Liver (tissue), 8 donors: ENCODE measurements at regions not wholly inside any gene's neighbourhood (a gene's known extent, or its start where the extent isn't known, plus 50 kb on each side); places are given as distances from the start of the nearest gene placed in this dataset.

ENCODE experiments used
- DNase-seq: peaks from one replicate; pipeline ENCODE4 v3.0.0-alpha.2; 2017; ENCODE audit warnings: low spot score
- H3K27ac ChIP-seq, 2 donors: one replicate each; pipeline ENCODE4 v1.7.0; 2013; ENCODE audit warnings: inconsistent platforms in 2 of 2, low read length in 2 of 2, control low read depth in 1 of 2, low read depth in 1 of 2, mild to moderate bottlenecking in 1 of 2
- H3K27me3 ChIP-seq, 4 donors: one replicate each; pipeline versions ENCODE4 v1.6.1 to v1.7.0; 2013; ENCODE audit warnings: low read length in 3 of 4, inconsistent platforms in 1 of 4, mild to moderate bottlenecking in 1 of 4, moderate library complexity in 1 of 4; ENCODE audit not compliant: control insufficient read depth in 4 of 4, insufficient read depth in 4 of 4
- H3K36me3 ChIP-seq, 4 donors: one replicate each; pipeline versions ENCODE4 v1.6.1 to v1.7.0; 2013; ENCODE audit warnings: low read length in 3 of 4, mild to moderate bottlenecking in 3 of 4, low read depth in 1 of 4, moderate library complexity in 1 of 4; ENCODE audit not compliant: control insufficient read depth in 4 of 4, insufficient read depth in 3 of 4
- H3K4me1 ChIP-seq, 4 donors: one replicate each; pipeline versions ENCODE4 v1.6.1 to v1.7.0; 2013; ENCODE audit warnings: low read length in 3 of 4, mild to moderate bottlenecking in 3 of 4, moderate library complexity in 1 of 4; ENCODE audit not compliant: control insufficient read depth in 4 of 4, insufficient read depth in 4 of 4
- H3K4me3 ChIP-seq, 3 donors: one replicate each; pipeline versions ENCODE4 v1.6.1 to v1.7.0; 2013; ENCODE audit warnings: low read length in 3 of 3, control low read depth in 1 of 3, low read depth in 1 of 3, mild to moderate bottlenecking in 1 of 3
- H3K9ac ChIP-seq, 2 donors: one replicate each; pipeline ENCODE4 v1.7.0; 2013; ENCODE audit warnings: low read length in 2 of 2, mild to moderate bottlenecking in 2 of 2, moderate library complexity in 2 of 2, control low read depth in 1 of 2, low read depth in 1 of 2
- H3K9me3 ChIP-seq, 4 donors: one replicate each; pipeline versions ENCODE4 v1.6.1 to v1.7.0; 2013; ENCODE audit warnings: low read length in 3 of 4; ENCODE audit not compliant: control insufficient read depth in 4 of 4
- EGR1 ChIP-seq, 2 donors: IDR thresholded peaks; 2 replicates each; pipeline ENCODE4 v1.6.1; 2016 to 2018; ENCODE audit warnings: antibody characterized with exemption in 2 of 2, low read depth in 2 of 2
- FOXA1 ChIP-seq: IDR thresholded peaks from 2 replicates; pipeline ENCODE4 v1.6.1; 2016; ENCODE audit warnings: antibody characterized with exemption
- FOXA2 ChIP-seq: IDR thresholded peaks from 2 replicates; pipeline ENCODE4 v1.6.1; 2016; ENCODE audit warnings: antibody characterized with exemption
- GABPA ChIP-seq, 2 donors: IDR thresholded peaks in 1 of 2; conservative IDR thresholded peaks in 1 of 2; 2 replicates each; pipeline ENCODE4 v1.6.1; 2016; ENCODE audit warnings: antibody characterized with exemption in 2 of 2, mild to moderate bottlenecking in 1 of 2, moderate library complexity in 1 of 2
- HNF4A ChIP-seq, 2 donors: conservative IDR thresholded peaks; 2 replicates each; pipeline ENCODE4 v1.6.1; 2016; ENCODE audit warnings: antibody characterized with exemption in 2 of 2, mild to moderate bottlenecking in 2 of 2
- HNF4G ChIP-seq: IDR thresholded peaks from 2 replicates; pipeline ENCODE4 v1.6.1; 2016; ENCODE audit warnings: antibody characterized with exemption
- JUND ChIP-seq, 2 donors: IDR thresholded peaks; 2 replicates each; pipeline ENCODE4 v1.6.1; 2016; ENCODE audit warnings: antibody characterized with exemption in 2 of 2
- NR2F2 ChIP-seq: IDR thresholded peaks from 2 replicates; pipeline ENCODE4 v1.6.1; 2016; ENCODE audit warnings: antibody characterized with exemption
- RXRA ChIP-seq, 2 donors: IDR thresholded peaks; 2 replicates each; pipeline ENCODE4 v1.6.1; 2017 to 2018; ENCODE audit warnings: antibody characterized with exemption in 2 of 2, mild to moderate bottlenecking in 1 of 2
- TAF1 ChIP-seq: conservative IDR thresholded peaks from 2 replicates; pipeline ENCODE4 v1.6.1; 2016; ENCODE audit warnings: antibody characterized with exemption, mild to moderate bottlenecking
- YY1 ChIP-seq: IDR thresholded peaks from 2 replicates; pipeline ENCODE4 v1.6.1; 2016; ENCODE audit warnings: antibody characterized with exemption, mild to moderate bottlenecking
- WGBS: extraction: QIAGEN DNeasy Blood & Tissue Kit; methylation state at CpG from one replicate; pipeline ENCODE4 v1.1.7; 2013; 5-methylcytosine and 5-hydroxymethylcytosine counted together
- TF ChIP-seq, protein P1 (sequence below): IDR thresholded peaks from 2 replicates; pipeline ENCODE4 v1.6.1; 2016; ENCODE audit warnings: antibody characterized with exemption
- TF ChIP-seq, protein P2 (sequence below): IDR thresholded peaks from 2 replicates; pipeline ENCODE4 v1.6.1; 2016; ENCODE audit warnings: antibody characterized with exemption
- TF ChIP-seq, protein P3 (sequence below): IDR thresholded peaks from 2 replicates; pipeline ENCODE4 v1.6.1; 2016; ENCODE audit warnings: antibody characterized with exemption, mild to moderate bottlenecking
- TF ChIP-seq, protein P4 (sequence below): fragments of 150-350 bp; IDR thresholded peaks from 2 replicates; pipeline ENCODE4 v1.5.1; 2017; ENCODE audit warnings: improper control_type of control experiment, low read depth, low read length; ENCODE audit not compliant: missing input control
- donor health status: healthy.
- donor health status: healthy.
- donor health status: healthy.
- donor health status: healthy.
- donor health status: healthy.

DNA sequence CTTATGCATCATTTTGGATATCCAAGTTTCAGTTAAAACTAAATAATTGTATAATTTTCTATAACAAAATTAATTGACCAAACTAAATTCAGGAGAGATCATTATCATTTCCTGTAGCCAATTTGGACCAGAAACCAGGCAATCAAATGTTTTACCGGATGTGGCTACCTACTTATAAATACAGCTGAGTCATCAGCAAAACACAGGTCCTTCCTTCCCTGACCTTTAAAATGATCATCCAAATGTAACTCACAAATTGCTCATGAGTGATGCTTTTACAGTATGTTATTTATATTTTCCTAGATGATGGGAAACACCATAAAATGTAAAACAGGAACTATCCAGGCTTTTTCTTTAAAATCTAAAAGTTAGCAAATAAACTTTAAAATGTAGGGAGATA, 133.7 kb downstream of the CBLN2 start:
- no peak for DNase-seq
- Histone ChIP-seq H3K9ac (no peak overlapping the region), H3K27me3 (no peaks in the 10 kb centered on the region), H3K36me3 (no peaks in the 10 kb centered on the region), H3K4me3 (no peak overlapping the region), H3K9me3 (no peaks in the 10 kb centered on the region), H3K4me1 (no peaks in the 10 kb centered on the region), H3K27ac (no peak overlapping the region)
- WGBS: 57% methylated on average over 1 of the region's 1 CpG
- TF ChIP-seq, protein P1, sequence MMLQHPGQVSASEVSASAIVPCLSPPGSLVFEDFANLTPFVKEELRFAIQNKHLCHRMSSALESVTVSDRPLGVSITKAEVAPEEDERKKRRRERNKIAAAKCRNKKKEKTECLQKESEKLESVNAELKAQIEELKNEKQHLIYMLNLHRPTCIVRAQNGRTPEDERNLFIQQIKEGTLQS: no peak
- TF ChIP-seq HNF4G (no peak), YY1 (no peak), EGR1 (IDR thresholded peaks at IDR 0.05; ENCODE audit: low read depth in 2 of 2) (no peak), TAF1 (no peak), JUND (IDR thresholded peaks at IDR 0.05) (no peak), FOXA2 (no peak), NR2F2 (no peak)
- TF ChIP-seq, protein P2, sequence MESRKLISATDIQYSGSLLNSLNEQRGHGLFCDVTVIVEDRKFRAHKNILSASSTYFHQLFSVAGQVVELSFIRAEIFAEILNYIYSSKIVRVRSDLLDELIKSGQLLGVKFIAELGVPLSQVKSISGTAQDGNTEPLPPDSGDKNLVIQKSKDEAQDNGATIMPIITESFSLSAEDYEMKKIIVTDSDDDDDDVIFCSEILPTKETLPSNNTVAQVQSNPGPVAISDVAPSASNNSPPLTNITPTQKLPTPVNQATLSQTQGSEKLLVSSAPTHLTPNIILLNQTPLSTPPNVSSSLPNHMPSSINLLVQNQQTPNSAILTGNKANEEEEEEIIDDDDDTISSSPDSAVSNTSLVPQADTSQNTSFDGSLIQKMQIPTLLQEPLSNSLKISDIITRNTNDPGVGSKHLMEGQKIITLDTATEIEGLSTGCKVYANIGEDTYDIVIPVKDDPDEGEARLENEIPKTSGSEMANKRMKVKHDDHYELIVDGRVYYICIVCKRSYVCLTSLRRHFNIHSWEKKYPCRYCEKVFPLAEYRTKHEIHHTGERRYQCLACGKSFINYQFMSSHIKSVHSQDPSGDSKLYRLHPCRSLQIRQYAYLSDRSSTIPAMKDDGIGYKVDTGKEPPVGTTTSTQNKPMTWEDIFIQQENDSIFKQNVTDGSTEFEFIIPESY: no peak
- TF ChIP-seq, protein P3, sequence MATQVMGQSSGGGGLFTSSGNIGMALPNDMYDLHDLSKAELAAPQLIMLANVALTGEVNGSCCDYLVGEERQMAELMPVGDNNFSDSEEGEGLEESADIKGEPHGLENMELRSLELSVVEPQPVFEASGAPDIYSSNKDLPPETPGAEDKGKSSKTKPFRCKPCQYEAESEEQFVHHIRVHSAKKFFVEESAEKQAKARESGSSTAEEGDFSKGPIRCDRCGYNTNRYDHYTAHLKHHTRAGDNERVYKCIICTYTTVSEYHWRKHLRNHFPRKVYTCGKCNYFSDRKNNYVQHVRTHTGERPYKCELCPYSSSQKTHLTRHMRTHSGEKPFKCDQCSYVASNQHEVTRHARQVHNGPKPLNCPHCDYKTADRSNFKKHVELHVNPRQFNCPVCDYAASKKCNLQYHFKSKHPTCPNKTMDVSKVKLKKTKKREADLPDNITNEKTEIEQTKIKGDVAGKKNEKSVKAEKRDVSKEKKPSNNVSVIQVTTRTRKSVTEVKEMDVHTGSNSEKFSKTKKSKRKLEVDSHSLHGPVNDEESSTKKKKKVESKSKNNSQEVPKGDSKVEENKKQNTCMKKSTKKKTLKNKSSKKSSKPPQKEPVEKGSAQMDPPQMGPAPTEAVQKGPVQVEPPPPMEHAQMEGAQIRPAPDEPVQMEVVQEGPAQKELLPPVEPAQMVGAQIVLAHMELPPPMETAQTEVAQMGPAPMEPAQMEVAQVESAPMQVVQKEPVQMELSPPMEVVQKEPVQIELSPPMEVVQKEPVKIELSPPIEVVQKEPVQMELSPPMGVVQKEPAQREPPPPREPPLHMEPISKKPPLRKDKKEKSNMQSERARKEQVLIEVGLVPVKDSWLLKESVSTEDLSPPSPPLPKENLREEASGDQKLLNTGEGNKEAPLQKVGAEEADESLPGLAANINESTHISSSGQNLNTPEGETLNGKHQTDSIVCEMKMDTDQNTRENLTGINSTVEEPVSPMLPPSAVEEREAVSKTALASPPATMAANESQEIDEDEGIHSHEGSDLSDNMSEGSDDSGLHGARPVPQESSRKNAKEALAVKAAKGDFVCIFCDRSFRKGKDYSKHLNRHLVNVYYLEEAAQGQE: no peak
- TF ChIP-seq, protein P4, sequence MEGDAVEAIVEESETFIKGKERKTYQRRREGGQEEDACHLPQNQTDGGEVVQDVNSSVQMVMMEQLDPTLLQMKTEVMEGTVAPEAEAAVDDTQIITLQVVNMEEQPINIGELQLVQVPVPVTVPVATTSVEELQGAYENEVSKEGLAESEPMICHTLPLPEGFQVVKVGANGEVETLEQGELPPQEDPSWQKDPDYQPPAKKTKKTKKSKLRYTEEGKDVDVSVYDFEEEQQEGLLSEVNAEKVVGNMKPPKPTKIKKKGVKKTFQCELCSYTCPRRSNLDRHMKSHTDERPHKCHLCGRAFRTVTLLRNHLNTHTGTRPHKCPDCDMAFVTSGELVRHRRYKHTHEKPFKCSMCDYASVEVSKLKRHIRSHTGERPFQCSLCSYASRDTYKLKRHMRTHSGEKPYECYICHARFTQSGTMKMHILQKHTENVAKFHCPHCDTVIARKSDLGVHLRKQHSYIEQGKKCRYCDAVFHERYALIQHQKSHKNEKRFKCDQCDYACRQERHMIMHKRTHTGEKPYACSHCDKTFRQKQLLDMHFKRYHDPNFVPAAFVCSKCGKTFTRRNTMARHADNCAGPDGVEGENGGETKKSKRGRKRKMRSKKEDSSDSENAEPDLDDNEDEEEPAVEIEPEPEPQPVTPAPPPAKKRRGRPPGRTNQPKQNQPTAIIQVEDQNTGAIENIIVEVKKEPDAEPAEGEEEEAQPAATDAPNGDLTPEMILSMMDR: no peak

DNA sequence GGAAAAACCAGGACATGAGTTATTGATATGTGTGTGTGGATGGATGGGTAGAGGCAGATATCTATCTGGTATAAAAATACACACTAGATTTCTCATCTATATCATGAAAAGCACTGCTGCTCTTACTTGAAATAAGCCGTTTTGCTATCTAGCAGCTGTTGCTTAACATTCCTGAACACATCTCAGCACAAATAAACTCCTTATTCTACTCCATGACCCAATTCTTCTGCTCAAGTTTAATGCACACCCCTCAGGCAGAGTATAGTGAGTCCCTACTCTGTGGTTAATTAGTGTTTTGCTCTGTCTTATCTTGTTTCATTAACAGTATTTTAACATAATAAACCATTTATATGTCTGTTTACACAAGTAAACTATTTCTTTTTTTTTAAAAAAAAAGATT, 134.2 kb downstream of the CBLN2 start:
- no peak overlapping the region for H3K9ac ChIP-seq
- DNase-seq: no peak
- no peak overlapping the region for H3K4me3 ChIP-seq
- no peaks in the 10 kb centered on the region for H3K4me1 ChIP-seq
- H3K27me3 ChIP-seq: no peaks in the 10 kb centered on the region
- no peaks in the 10 kb centered on the region for H3K9me3 ChIP-seq
- no peak overlapping the region for H3K27ac ChIP-seq
- H3K36me3 ChIP-seq: no peaks in the 10 kb centered on the region
- WGBS: 30% methylated on average over 1 of the region's 1 CpG
- TF ChIP-seq, protein P2: no peak
- TF ChIP-seq HNF4A (conservative IDR thresholded peaks at IDR 0.05) (no peak), YY1 (no peak), JUND (IDR thresholded peaks at IDR 0.05) (no peak), FOXA2 (no peak), GABPA (IDR thresholded peaks at IDR 0.05 in 1 of 2, conservative IDR thresholded peaks at IDR 0.05 in 1 of 2) (no peak), RXRA (IDR thresholded peaks at IDR 0.05) (no peak), FOXA1 (no peak)
- TF ChIP-seq, protein P3: no peak
- TF ChIP-seq, protein P1: no peak
- TF ChIP-seq, protein P4: no peak
